ENCODE measurements at regions not wholly inside any gene's neighbourhood (a gene's known extent, or its start where the extent isn't known, plus 50 kb on each side); places are given as distances from the start of the nearest gene placed in this dataset.
"Not testable (repeated sequence)": the region's sequence is repeated elsewhere in the genome, so short reads cannot be mapped to it uniquely, and the experiment has no call there.

- no peak for DNase-seq
Measured at GRCh38 chr13:44024167-44024845, 144.6 kb downstream of the LACC1 start.

- no peak for DNase-seq
Measured at GRCh38 chr13:44024846-44025195, 145.1 kb downstream of the LACC1 start.

GRCh38 chr13:44026194-44026593 lies 146.5 kb downstream of the LACC1 start:
- no peak for DNase-seq

- DNase-seq: no peak
Measured at GRCh38 chr13:44028734-44029133, 149.0 kb downstream of the LACC1 start.

- DNase-seq: no peak
Measured at GRCh38 chr13:44030615-44031014, 150.9 kb downstream of the LACC1 start.

GRCh38 chr13:44031555-44031954 lies 151.9 kb downstream of the LACC1 start:
- DNase-seq: no peak

- DNase-seq: no peak
Measured at GRCh38 chr13:44032802-44033201, 153.1 kb downstream of the LACC1 start.

- no peak for DNase-seq
Measured at GRCh38 chr13:44035400-44035799, 155.7 kb downstream of the LACC1 start.

GRCh38 chr13:44040070-44040817 lies 160.5 kb downstream of the LACC1 start:
- no peak for DNase-seq

- no peak for DNase-seq
Measured at GRCh38 chr13:44040818-44041100, 161.1 kb downstream of the LACC1 start.

- DNase-seq: no peak
Measured at GRCh38 chr13:44044547-44045179, 165.0 kb downstream of the LACC1 start.

GRCh38 chr13:44045180-44045562 lies 165.5 kb downstream of the LACC1 start:
- no peak for DNase-seq

GRCh38 chr13:44046428-44046827 lies 166.7 kb downstream of the LACC1 start:
- no peak for DNase-seq

GRCh38 chr13:44048326-44048725 lies 168.6 kb downstream of the LACC1 start:
- DNase-seq: no peak

- DNase-seq: no peak
Measured at GRCh38 chr13:44049081-44049945, 169.6 kb downstream of the LACC1 start.

- DNase-seq: no peak
Measured at GRCh38 chr13:44050450-44051063, 170.9 kb downstream of the LACC1 start.

- DNase-seq: no peak
Measured at GRCh38 chr13:44051405-44051804, 171.7 kb downstream of the LACC1 start.

GRCh38 chr13:44051918-44052675 lies 172.4 kb downstream of the LACC1 start:
- no peak for DNase-seq

- DNase-seq: no peak
Measured at GRCh38 chr13:44052780-44053184, 173.1 kb downstream of the LACC1 start.

GRCh38 chr13:44053208-44053607 lies 173.5 kb downstream of the LACC1 start:
- DNase-seq: no peak

GRCh38 chr13:44054525-44054924 lies 174.8 kb downstream of the LACC1 start:
- no peak for DNase-seq

- DNase-seq: not testable (repeated sequence)
Measured at GRCh38 chr13:44055681-44056080, 176.0 kb downstream of the LACC1 start.

All from stimulated activated CD4-positive, alpha-beta T cell treated with anti-CD3 and anti-CD28 coated beads, Interleukin-2, amount 100 ng/mL, for 48 hours (primary cell).